K562 (cell line): ENCODE measurements at regions not wholly inside any gene's neighbourhood (a gene's known extent, or its start where the extent isn't known, plus 50 kb on each side); places are given as distances from the start of the nearest gene placed in this dataset.

Source experiments
- ATAC-seq: fragments of 200-7000 bp; cut with Tn5 transposase; 3 replicates; pipeline ENCODE4 v1.9.1; 2020; ENCODE audit warnings: moderate library complexity
- BruUV-seq: library from RNA; stranded (reverse); fragments of 400-500 nt; replicated peaks from 2 replicates; lab custom pipeline; 2021; lab: Mats Ljungman, UMichigan
- CTCF ChIA-PET: fragments of 300-600 bp; formaldehyde crosslinking; extraction: SDS; loops from one replicate; lab custom pipeline; 2021; ENCODE audit warnings: low intra/inter-chr PET ratio; lab: Yijun Ruan, JAX
- POLR2A ChIA-PET: fragments of 300-600, 350-650 bp; sonication (Branson Sonifier 250); formaldehyde crosslinking; extraction: SDS; loops from one replicate; lab custom pipeline; 2021; ENCODE audit warnings: antibody characterized with exemption, inconsistent platforms; lab: Yijun Ruan, JAX
- DNase-seq, 4 experiments: peaks; one replicate each; pipeline versions ENCODE4 v3.0.0 to v3.0.0-alpha.2; 2011 to 2018; ENCODE audit warnings: low spot score in 3 of 4, mixed read lengths in 3 of 4; ENCODE audit errors: extremely low read depth in 1 of 4
- FAIRE-seq: peaks from 2 replicates; lab custom pipeline; 2011; peaks lifted over from hg19 to GRCh38; lab: Jason Lieb, UNC
- H2AFZ ChIP-seq: 2 replicates; pipeline ENCODE4 v1.6.0; 2011; ENCODE audit warnings: low read depth, low read length, control low read depth, inconsistent platforms
- H3K27ac ChIP-seq: fragments of 200-600 bp; 3 replicates; pipeline ENCODE4 v1.8.0; 2011; ENCODE audit warnings: low read depth, mild to moderate bottlenecking, control low read depth, inconsistent platforms, low read length, moderate library complexity, mixed read lengths; ENCODE audit errors: extremely low read depth
- H3K27me3 ChIP-seq, 2 experiments: fragments of 300-600 bp in 1 of 2; 2 replicates in 1 of 2; 3 replicates in 1 of 2; pipeline versions ENCODE4 v1.6.0 to v1.8.0; 2011; ENCODE audit warnings: inconsistent platforms in 2 of 2, low read length in 2 of 2, mild to moderate bottlenecking in 1 of 2, mixed read lengths in 1 of 2, moderate library complexity in 1 of 2; ENCODE audit not compliant: control insufficient read depth in 2 of 2, insufficient read depth in 2 of 2
- H3K36me3 ChIP-seq: fragments of 300-600 bp; 3 replicates; pipeline ENCODE4 v1.8.0; 2011; ENCODE audit warnings: mild to moderate bottlenecking, low read length, inconsistent platforms; ENCODE audit not compliant: control insufficient read depth, insufficient read depth
- H3K4me1 ChIP-seq, 2 experiments: fragments of 200-600 bp in 1 of 2; replicated peaks in 1 of 2; 2 replicates in 1 of 2; 3 replicates in 1 of 2; pipeline versions ENCODE4 v1.5.1 to v1.8.0; 2011; ENCODE audit warnings: inconsistent platforms in 2 of 2, low read length in 2 of 2, mild to moderate bottlenecking in 1 of 2, mixed read lengths in 1 of 2, moderate library complexity in 1 of 2; ENCODE audit not compliant: control insufficient read depth in 2 of 2, insufficient read depth in 2 of 2
- H3K4me2 ChIP-seq: 2 replicates; pipeline ENCODE4 v1.6.1; 2011; ENCODE audit warnings: low read length, control low read depth, inconsistent platforms, mixed read lengths; ENCODE audit not compliant: insufficient read depth
- H3K4me3 ChIP-seq: fragments of 200-600 bp; sonication (generic), shearing (Covaris generic); 2 replicates; pipeline ENCODE4 v1.5.1; 2016; ENCODE audit warnings: control low read depth, inconsistent platforms
- H3K79me2 ChIP-seq: fragments of 200-600 bp; 3 replicates; pipeline ENCODE4 v1.8.0; 2011; ENCODE audit warnings: low read length, inconsistent platforms; ENCODE audit not compliant: control insufficient read depth, insufficient read depth
- H3K9ac ChIP-seq, 2 experiments: 2 replicates each; pipeline versions ENCODE4 v1.6.0 to v1.6.1; 2011; ENCODE audit warnings: low read depth in 2 of 2, low read length in 2 of 2, control low read depth in 1 of 2, inconsistent platforms in 1 of 2, mild to moderate bottlenecking in 1 of 2, mixed read lengths in 1 of 2; ENCODE audit not compliant: insufficient read depth in 1 of 2
- H3K9me1 ChIP-seq: one replicate; pipeline ENCODE4 v1.6.0; 2011; ENCODE audit warnings: inconsistent platforms, mild to moderate bottlenecking, low read length, moderate library complexity; ENCODE audit not compliant: control insufficient read depth, insufficient read depth
- H3K9me3 ChIP-seq: replicated peaks from 2 replicates; pipeline ENCODE4 v1.5.1; 2011; ENCODE audit warnings: low read depth, low read length, inconsistent platforms; ENCODE audit not compliant: control insufficient read depth, insufficient read depth
- H4K20me1 ChIP-seq: replicated peaks from 2 replicates; pipeline ENCODE4 v1.6.1; 2011; ENCODE audit warnings: low read length, inconsistent platforms, mixed read lengths; ENCODE audit not compliant: control insufficient read depth, insufficient read depth
- C11orf30 ChIP-seq: fragments of 450-650 bp; IDR thresholded peaks from 2 replicates; pipeline ENCODE4 v1.6.1; 2016; ENCODE audit warnings: low read depth, mild to moderate bottlenecking
- KDM1A ChIP-seq, 2 experiments: fragments of 450-650 bp; IDR thresholded peaks; 2 replicates each; pipeline ENCODE4 v1.6.1; 2016; ENCODE audit warnings: mild to moderate bottlenecking in 2 of 2
- PHB ChIP-seq: fragments of 250-450 bp; sonication (Bioruptor Pico); IDR thresholded peaks from 2 replicates; pipeline ENCODE4 v1.5.0; 2021
- ZNF12 ChIP-seq: sonication (generic); formaldehyde crosslinking; IDR thresholded peaks from 2 replicates; pipeline ENCODE4 v1.4.0; 2020; ENCODE audit warnings: mild to moderate bottlenecking, missing genetic modification reagents
- ZNF316 ChIP-seq: fragments of 450-650 bp; IDR thresholded peaks from 2 replicates; pipeline ENCODE4 v1.6.1; 2016
- WGBS: fragments of 100-300 bp; shearing (Covaris generic); methylation state at CpG from one replicate; pipeline ENCODE4 v1.1.6; 2016; ENCODE audit warnings: low coverage, mixed read lengths; ENCODE audit not compliant: insufficient coverage; ENCODE audit errors: missing lambda C conversion rate; 5-methylcytosine and 5-hydroxymethylcytosine counted together
- in situ Hi-C: fragments of 300-500 bp; cut with MboI; formaldehyde crosslinking; loops from 4 replicates; pipeline ENCODE4 v1.15.0; 2018; ENCODE audit warnings: inconsistent platforms, mixed read lengths
- intact Hi-C: fragments of 100-400 bp; cut with micrococcal nuclease; formaldehyde crosslinking; loops from 2 replicates; pipeline ENCODE4 v1.14.2; 2022
- TF ChIP-seq, protein P1 (sequence below): fragments of 450-650 bp; IDR thresholded peaks from 2 replicates; pipeline ENCODE4 v1.6.1; 2016; ENCODE audit warnings: borderline replicate concordance
- TF ChIP-seq, protein P2 (sequence below): IDR thresholded peaks from 2 replicates; pipeline ENCODE4 v1.6.1; 2012; ENCODE audit warnings: low read depth, low read length, improper control_type of control experiment, borderline replicate concordance

DNA sequence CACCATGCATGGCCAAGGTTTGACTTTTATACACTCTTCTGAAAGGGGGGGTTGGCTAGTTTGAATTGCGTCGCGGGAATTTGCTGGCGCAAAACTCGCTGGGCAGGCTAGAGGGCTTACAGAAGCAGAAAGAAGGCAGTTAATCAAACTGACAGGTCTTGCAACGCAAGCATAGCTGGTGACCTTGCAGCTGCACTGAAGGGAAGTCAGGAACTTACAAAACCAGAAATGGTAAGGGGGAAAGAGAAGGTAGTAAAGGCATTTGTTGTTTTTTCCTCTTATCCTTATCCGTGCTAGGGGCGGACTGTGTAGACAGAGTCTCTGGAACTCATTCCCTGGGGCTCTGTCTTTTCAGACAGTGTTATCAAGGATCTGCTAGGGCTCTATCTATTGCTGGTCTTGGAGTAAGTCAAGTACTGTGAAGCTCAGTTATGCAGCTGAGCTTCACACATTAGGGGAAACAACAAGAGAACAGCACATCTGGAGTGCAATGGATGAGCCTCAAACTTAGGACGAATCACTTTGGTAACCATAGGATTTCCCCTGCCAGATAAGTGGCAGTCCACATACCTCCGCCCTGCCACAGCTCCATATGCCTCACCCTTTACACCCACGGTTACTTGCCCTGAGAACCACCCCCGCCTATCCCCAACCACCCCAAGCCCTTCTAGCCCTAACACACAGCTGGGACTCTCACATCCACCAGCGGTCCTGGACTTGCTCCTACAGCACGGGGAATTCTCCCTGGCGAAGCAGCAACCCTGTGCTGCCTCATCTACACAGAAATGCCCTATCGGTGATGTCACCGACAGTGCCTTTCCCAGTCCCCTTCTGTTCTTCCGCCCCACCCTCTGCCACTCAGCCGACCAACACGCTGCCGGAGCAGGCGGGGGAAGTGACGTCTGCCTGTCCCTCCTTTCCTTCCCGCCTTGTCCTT lies 251.4 kb downstream of the FAM72C start (continued):
- TF ChIP-seq, protein P1, sequence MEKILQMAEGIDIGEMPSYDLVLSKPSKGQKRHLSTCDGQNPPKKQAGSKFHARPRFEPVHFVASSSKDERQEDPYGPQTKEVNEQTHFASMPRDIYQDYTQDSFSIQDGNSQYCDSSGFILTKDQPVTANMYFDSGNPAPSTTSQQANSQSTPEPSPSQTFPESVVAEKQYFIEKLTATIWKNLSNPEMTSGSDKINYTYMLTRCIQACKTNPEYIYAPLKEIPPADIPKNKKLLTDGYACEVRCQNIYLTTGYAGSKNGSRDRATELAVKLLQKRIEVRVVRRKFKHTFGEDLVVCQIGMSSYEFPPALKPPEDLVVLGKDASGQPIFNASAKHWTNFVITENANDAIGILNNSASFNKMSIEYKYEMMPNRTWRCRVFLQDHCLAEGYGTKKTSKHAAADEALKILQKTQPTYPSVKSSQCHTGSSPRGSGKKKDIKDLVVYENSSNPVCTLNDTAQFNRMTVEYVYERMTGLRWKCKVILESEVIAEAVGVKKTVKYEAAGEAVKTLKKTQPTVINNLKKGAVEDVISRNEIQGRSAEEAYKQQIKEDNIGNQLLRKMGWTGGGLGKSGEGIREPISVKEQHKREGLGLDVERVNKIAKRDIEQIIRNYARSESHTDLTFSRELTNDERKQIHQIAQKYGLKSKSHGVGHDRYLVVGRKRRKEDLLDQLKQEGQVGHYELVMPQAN = no peak
- no peak for TF ChIP-seq PHB (CRISPR knock-in tag)
- TF ChIP-seq, protein P2, sequence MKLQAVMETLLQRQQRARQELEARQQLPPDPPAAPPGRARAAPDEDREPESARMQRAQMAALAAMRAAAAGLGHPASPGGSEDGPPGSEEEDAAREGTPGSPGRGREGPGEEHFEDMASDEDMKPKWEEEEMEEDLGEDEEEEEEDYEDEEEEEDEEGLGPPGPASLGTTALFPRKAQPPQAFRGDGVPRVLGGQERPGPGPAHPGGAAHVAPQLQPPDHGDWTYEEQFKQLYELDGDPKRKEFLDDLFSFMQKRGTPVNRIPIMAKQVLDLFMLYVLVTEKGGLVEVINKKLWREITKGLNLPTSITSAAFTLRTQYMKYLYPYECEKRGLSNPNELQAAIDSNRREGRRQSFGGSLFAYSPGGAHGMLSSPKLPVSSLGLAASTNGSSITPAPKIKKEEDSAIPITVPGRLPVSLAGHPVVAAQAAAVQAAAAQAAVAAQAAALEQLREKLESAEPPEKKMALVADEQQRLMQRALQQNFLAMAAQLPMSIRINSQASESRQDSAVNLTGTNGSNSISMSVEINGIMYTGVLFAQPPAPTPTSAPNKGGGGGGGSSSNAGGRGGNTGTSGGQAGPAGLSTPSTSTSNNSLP = no peak

DNA sequence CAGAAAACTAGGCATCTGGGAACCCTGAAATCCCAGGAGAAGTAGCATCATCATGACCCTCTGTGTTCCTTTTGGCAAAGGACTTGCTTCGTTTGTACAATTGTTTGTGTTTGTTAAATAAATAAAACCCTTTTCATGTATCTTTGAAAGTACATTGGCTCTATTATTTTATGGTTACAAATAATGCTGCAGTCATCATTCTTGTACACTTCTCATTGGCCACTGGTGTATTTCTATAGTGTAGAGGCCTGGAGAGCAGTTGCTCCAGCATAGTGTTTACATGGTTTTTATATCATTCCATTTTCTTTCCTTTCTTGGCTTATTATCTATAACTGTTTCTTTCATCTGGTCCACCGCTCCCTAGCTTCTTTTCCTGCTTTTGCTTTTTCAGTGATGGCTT lies 253.3 kb downstream of the FAM72C start:
- Histone ChIP-seq H3K36me3 (no peaks in the 10 kb centered on the region), H3K4me3 (no peak overlapping the region), H2AFZ (no peak overlapping the region), H3K27ac (no peak overlapping the region), H3K4me1 (peaks cover 14% of the 10 kb centered on the region in 2 experiments), H3K4me2 (no peak overlapping the region), H3K27me3 (no peaks in the 10 kb centered on the region), H3K79me2 (no peaks in the 10 kb centered on the region), H3K9ac (no peak overlapping the region), H4K20me1 (no peaks in the 10 kb centered on the region), H3K9me1 (no peaks in the 10 kb centered on the region), H3K9me3 (no peaks in the 10 kb centered on the region)
- in situ Hi-C loops (loop anchor here (25.0 kb wide), 1 partner anchor 1444 kb away; no protein-coding TSS in a partner anchor), intact Hi-C loops (no loop called here)
- DNase-seq (no peak), FAIRE-seq (no peak)
- WGBS = 59% methylated on average over 2 of the region's 2 CpGs
- no TSS peak for BruUV-seq
- ChIA-PET POLR2A (interaction anchor here (0.6 kb wide), 1 partner anchor 35 kb away, joined by 3 read pairs; no protein-coding TSS in a partner anchor), CTCF (no interaction called here)
- TF ChIP-seq ZNF316 (peak; percentile 42; the same call in 1 of the 2 replicates), C11orf30 (0 out of 2 replicates have a peak, but pooled peaks have one; percentile 11), ZNF12 (CRISPR knock-in tag) (no peak), KDM1A (IDR thresholded peaks at IDR 0.05) (no peak)
- TF ChIP-seq, all 486 proteins: peak for 2
- ATAC-seq = no peak
